GM18951 (cell line): ENCODE measurements at regions not wholly inside any gene's neighbourhood (a gene's known extent, or its start where the extent isn't known, plus 50 kb on each side); places are given as distances from the start of the nearest gene placed in this dataset.
"Not testable (repeated sequence)": the region's sequence is repeated elsewhere in the genome, so short reads cannot be mapped to it uniquely, and the experiment has no call there.

Experiments used
- POLR2A ChIP-seq: IDR thresholded peaks from 4 replicates; pipeline ENCODE4 v1.6.1; 2011; ENCODE audit warnings: mild to moderate bottlenecking; ENCODE audit not compliant: insufficient read length, insufficient read depth; ENCODE audit errors: extremely low read depth
- in situ Hi-C: fragments of 300-500 bp; cut with MboI; formaldehyde crosslinking; loops from one replicate; pipeline ENCODE4 v1.12.0; 2022; ENCODE audit warnings: low sequenced_read_pairs, mixed read lengths, inconsistent platforms; ENCODE audit not compliant: unreplicated experiment

- in situ Hi-C loops: no loop called here
- no peak for TF ChIP-seq POLR2A
Measured at GRCh38 chr5:102660111-102660510, 95.0 kb upstream of the PAM start.

- in situ Hi-C loops: no loop called here
- TF ChIP-seq POLR2A: no peak
Measured at GRCh38 chr5:102663749-102664530, 91.2 kb upstream of the PAM start.

GRCh38 chr5:102664616-102665335 is 90.3 kb upstream of the PAM start:
- no peak for TF ChIP-seq POLR2A
- in situ Hi-C loops: no loop called here

- TF ChIP-seq POLR2A: no peak
- in situ Hi-C loops: no loop called here
Measured at GRCh38 chr5:102666164-102666946, 88.8 kb upstream of the PAM start.

GRCh38 chr5:102668220-102668932 is 86.7 kb upstream of the PAM start:
- no peak for TF ChIP-seq POLR2A
- in situ Hi-C loops: no loop called here

GRCh38 chr5:102670224-102670836 is 84.8 kb upstream of the PAM start:
- TF ChIP-seq POLR2A: no peak
- in situ Hi-C loops: no loop called here

GRCh38 chr5:102671033-102671734 is 83.9 kb upstream of the PAM start:
- in situ Hi-C loops: not testable (repeated sequence)

GRCh38 chr5:102678267-102679058 is 76.6 kb upstream of the PAM start:
- TF ChIP-seq POLR2A: no peak
- in situ Hi-C loops: no loop called here

- in situ Hi-C loops: no loop called here
- TF ChIP-seq POLR2A: no peak
Measured at GRCh38 chr5:102681403-102681983, 73.6 kb upstream of the PAM start.

- no peak for TF ChIP-seq POLR2A
- in situ Hi-C loops: no loop called here
Measured at GRCh38 chr5:102682101-102682647, 72.9 kb upstream of the PAM start.

GRCh38 chr5:102688076-102688475 is 67.0 kb upstream of the PAM start:
- in situ Hi-C loops: not testable (repeated sequence)

- in situ Hi-C loops: not testable (repeated sequence)
Measured at GRCh38 chr5:102688581-102689342, 66.3 kb upstream of the PAM start.
